GM10248 (cell line): ENCODE measurements at regions not wholly inside any gene's neighbourhood (a gene's known extent, or its start where the extent isn't known, plus 50 kb on each side); places are given as distances from the start of the nearest gene placed in this dataset.

Experiments
- CTCF ChIA-PET: fragments of 300-600 bp; sonication (Branson Sonifier 250); formaldehyde crosslinking; extraction: SDS; loops from one replicate; lab custom pipeline; 2021; ENCODE audit warnings: antibody characterized with exemption; lab: Yijun Ruan, JAX
- POLR2A ChIA-PET: fragments of 350-650 bp; sonication (Branson Sonifier 250); formaldehyde crosslinking; extraction: SDS; loops from one replicate; lab custom pipeline; 2020; ENCODE audit warnings: antibody characterized with exemption; lab: Yijun Ruan, JAX
- DNase-seq: peaks from one replicate; pipeline ENCODE4 v3.0.0; 2012; ENCODE audit errors: extremely low spot score
- CTCF ChIP-seq: IDR thresholded peaks from 2 replicates; pipeline ENCODE4 v1.5.1; 2012; ENCODE audit warnings: mild to moderate bottlenecking, low read depth; ENCODE audit errors: extremely low read depth, missing control alignments, control extremely low read depth

- no peak for TF ChIP-seq CTCF
- DNase-seq: no peak
- CTCF ChIA-PET: interaction anchor here (1.0 kb wide), 1 partner anchor 130 kb away, joined by 3 read pairs; no protein-coding TSS in a partner anchor
- POLR2A ChIA-PET: no interaction called here
Observed at GRCh38 chr21:24785033-24785432, 822.2 kb downstream of the MRPL39 start.

- no peak for TF ChIP-seq CTCF
- ChIA-PET POLR2A (no interaction called here), CTCF (no interaction called here)
- no peak for DNase-seq
Observed at GRCh38 chr21:24781146-24781545, 826.1 kb downstream of the MRPL39 start.

GRCh38 chr21:24759348-24760075 lies 847.8 kb downstream of the MRPL39 start:
- DNase-seq: no peak
- ChIA-PET POLR2A (no interaction called here), CTCF (interaction anchor here (0.8 kb wide), 1 partner anchor 14 kb away, joined by 4 read pairs; no protein-coding TSS in a partner anchor)
- TF ChIP-seq CTCF: no peak

- TF ChIP-seq CTCF: no peak
- no peak for DNase-seq
- ChIA-PET POLR2A (no interaction called here), CTCF (no interaction called here)
Observed at GRCh38 chr21:24738063-24738462, 869.2 kb downstream of the MRPL39 start.

GRCh38 chr21:24737296-24737850 lies 869.9 kb downstream of the MRPL39 start:
- ChIA-PET CTCF (no interaction called here), POLR2A (no interaction called here)
- no peak for TF ChIP-seq CTCF
- DNase-seq: no peak

GRCh38 chr21:24730661-24731060 lies 876.6 kb downstream of the MRPL39 start:
- TF ChIP-seq CTCF: no peak
- POLR2A ChIA-PET: no interaction called here
- no peak for DNase-seq
- CTCF ChIA-PET: interaction anchor here (1.0 kb wide), 1 partner anchor 11 kb away, joined by 6 read pairs; no protein-coding TSS in a partner anchor
